DOHH2 (cell line): ENCODE measurements at regions not wholly inside any gene's neighbourhood (a gene's known extent, or its start where the extent isn't known, plus 50 kb on each side); places are given as distances from the start of the nearest gene placed in this dataset.

Experiments used
- H3F3A ChIP-seq: fragments of 200-600 bp; sonication (generic), shearing (Covaris generic); 2 replicates; pipeline ENCODE4 v1.6.0; 2016; ENCODE audit warnings: antibody characterized with exemption, mild to moderate bottlenecking; ENCODE audit not compliant: control insufficient read depth, insufficient read depth
- H3K27ac ChIP-seq: fragments of 200-600 bp; sonication (generic); 2 replicates; pipeline ENCODE4 v1.5.1; 2014; ENCODE audit warnings: low read depth, mild to moderate bottlenecking, low read length, moderate library complexity
- H3K27me3 ChIP-seq: fragments of 200-600 bp; sonication (generic); 2 replicates; pipeline ENCODE4 v1.6.1; 2014; ENCODE audit warnings: mild to moderate bottlenecking, low read length, mixed read lengths; ENCODE audit not compliant: control insufficient read depth
- H3K36me3 ChIP-seq: fragments of 200-600 bp; sonication (generic); 2 replicates; pipeline ENCODE4 v1.6.1; 2014; ENCODE audit warnings: mild to moderate bottlenecking, low read length, moderate library complexity, mixed read lengths; ENCODE audit not compliant: control insufficient read depth
- H3K4me1 ChIP-seq: fragments of 200-600 bp; sonication (generic); 2 replicates; pipeline ENCODE4 v1.6.1; 2014; ENCODE audit warnings: mild to moderate bottlenecking, low read length, mixed read lengths; ENCODE audit not compliant: control insufficient read depth
- H3K4me2 ChIP-seq: fragments of 200-600 bp; sonication (generic); 2 replicates; pipeline ENCODE4 v1.6.0; 2014; ENCODE audit warnings: mild to moderate bottlenecking, low read length, moderate library complexity
- H3K4me3 ChIP-seq: fragments of 200-600 bp; sonication (generic); 2 replicates; pipeline ENCODE4 v1.5.1; 2014; ENCODE audit warnings: mild to moderate bottlenecking, low read length, mixed read lengths
- H3K79me2 ChIP-seq: fragments of 200-600 bp; sonication (generic); 2 replicates; pipeline ENCODE4 v1.6.1; 2014; ENCODE audit warnings: mild to moderate bottlenecking, low read length, mixed read lengths; ENCODE audit not compliant: control insufficient read depth
- H3K9me2 ChIP-seq: fragments of 200-600 bp; sonication (generic); replicated peaks from 2 replicates; pipeline ENCODE4 v1.6.1; 2014; ENCODE audit warnings: mild to moderate bottlenecking, low read length, mixed read lengths; ENCODE audit not compliant: control insufficient read depth
- H3K9me3 ChIP-seq: fragments of 200-600 bp; sonication (generic); 2 replicates; pipeline ENCODE4 v1.6.1; 2014; ENCODE audit warnings: antibody characterized with exemption, low read length, mixed read lengths; ENCODE audit not compliant: control insufficient read depth, insufficient read depth
- H4K20me1 ChIP-seq: fragments of 200-600 bp; sonication (generic); 2 replicates; pipeline ENCODE4 v1.6.0; 2014; ENCODE audit warnings: low read depth, mild to moderate bottlenecking, antibody characterized with exemption, low read length, moderate library complexity; ENCODE audit not compliant: control insufficient read depth, insufficient read depth
- CTCF ChIP-seq: fragments of 200-600 bp; sonication (generic); IDR thresholded peaks from one replicate; pipeline ENCODE4 v1.5.1; 2014; ENCODE audit warnings: antibody characterized with exemption, mild to moderate bottlenecking, low read depth, low read length; ENCODE audit not compliant: poor library complexity, severe bottlenecking
- EZH2phosphoT487 ChIP-seq: fragments of 200-600 bp; sonication (generic); IDR thresholded peaks from 2 replicates; pipeline ENCODE4 v1.6.1; 2017; ENCODE audit warnings: borderline replicate concordance, mild to moderate bottlenecking, antibody characterized with exemption, low read length, moderate library complexity, mixed read lengths

- Histone ChIP-seq H3K4me3 (no peak overlapping the region), H3K27me3 (no peaks in the 10 kb centered on the region), H3K9me3 (no peaks in the 10 kb centered on the region), H3K27ac (no peak overlapping the region), H3K79me2 (no peaks in the 10 kb centered on the region), H3K4me1 (no peaks in the 10 kb centered on the region), H4K20me1 (no peaks in the 10 kb centered on the region), H3K36me3 (no peaks in the 10 kb centered on the region), H3K4me2 (no peak overlapping the region), H3K9me2 (no peaks in the 10 kb centered on the region), H3F3A (no peaks in the 10 kb centered on the region)
- TF ChIP-seq EZH2phosphoT487 = no peak
- no peak for TF ChIP-seq CTCF
Measured at GRCh38 chr10:65430979-65431378, 1494.9 kb upstream of the LRRTM3 start.

- H3K4me2 ChIP-seq = no peak overlapping the region
- H4K20me1 ChIP-seq = no peaks in the 10 kb centered on the region
- H3K79me2 ChIP-seq = no peaks in the 10 kb centered on the region
- H3F3A ChIP-seq = no peaks in the 10 kb centered on the region
- no peaks in the 10 kb centered on the region for H3K27me3 ChIP-seq
- TF ChIP-seq CTCF (no peak), EZH2phosphoT487 (no peak)
- H3K36me3 ChIP-seq = no peaks in the 10 kb centered on the region
- no peaks in the 10 kb centered on the region for H3K4me1 ChIP-seq
- H3K4me3 ChIP-seq = no peak overlapping the region
- no peak overlapping the region for H3K27ac ChIP-seq
- no peaks in the 10 kb centered on the region for H3K9me3 ChIP-seq
- no peaks in the 10 kb centered on the region for H3K9me2 ChIP-seq
Measured at GRCh38 chr10:65470986-65471385, 1454.8 kb upstream of the LRRTM3 start.

GRCh38 chr10:65482848-65483247 is 1443.0 kb upstream of the LRRTM3 start:
- Histone ChIP-seq H3K4me2 (no peak overlapping the region), H3K4me1 (no peaks in the 10 kb centered on the region), H3K9me3 (no peaks in the 10 kb centered on the region), H3K9me2 (no peaks in the 10 kb centered on the region; the same call in 1 of the 2 replicates), H3K79me2 (no peaks in the 10 kb centered on the region), H3F3A (no peaks in the 10 kb centered on the region), H3K36me3 (no peaks in the 10 kb centered on the region), H3K27ac (no peak overlapping the region), H3K4me3 (no peak overlapping the region), H3K27me3 (no peaks in the 10 kb centered on the region), H4K20me1 (no peaks in the 10 kb centered on the region)
- no peak for TF ChIP-seq CTCF
- TF ChIP-seq EZH2phosphoT487 = no peak

- TF ChIP-seq CTCF = no peak
- TF ChIP-seq EZH2phosphoT487 = no peak
Measured at GRCh38 chr10:65491799-65492198, 1434.0 kb upstream of the LRRTM3 start.

More at GRCh38 chr10:65491799-65492198, 1434.0 kb upstream of the LRRTM3 start:
- no peaks in the 10 kb centered on the region for H3K9me2 ChIP-seq
- no peak overlapping the region for H3K4me3 ChIP-seq
- H3K4me2 ChIP-seq = no peak overlapping the region
- no peaks in the 10 kb centered on the region for H3K79me2 ChIP-seq
- H3K9me3 ChIP-seq = no peaks in the 10 kb centered on the region
- H4K20me1 ChIP-seq = no peaks in the 10 kb centered on the region
- no peak overlapping the region for H3K27ac ChIP-seq
- no peaks in the 10 kb centered on the region for H3F3A ChIP-seq
- H3K27me3 ChIP-seq = no peaks in the 10 kb centered on the region
- H3K36me3 ChIP-seq = no peaks in the 10 kb centered on the region
- no peaks in the 10 kb centered on the region for H3K4me1 ChIP-seq
